GM08714 (cell line): ENCODE measurements at regions not wholly inside any gene's neighbourhood (a gene's known extent, or its start where the extent isn't known, plus 50 kb on each side); places are given as distances from the start of the nearest gene placed in this dataset.
"Not testable (repeated sequence)": the region's sequence is repeated elsewhere in the genome, so short reads cannot be mapped to it uniquely, and the experiment has no call there.

ENCODE experiments used
- H3K4me3 ChIP-seq: fragments of 200-500 bp; sonication (Bioruptor generic); 2 replicates; pipeline ENCODE4 v1.5.1; 2014; ENCODE audit warnings: mild to moderate bottlenecking, low read length, inconsistent platforms
- ZNF274 ChIP-seq: IDR thresholded peaks from 2 replicates; pipeline ENCODE4 v1.6.1; 2012; ENCODE audit warnings: mild to moderate bottlenecking, low read depth, low read length

- H3K4me3 ChIP-seq = no peak overlapping the region
- no peak for TF ChIP-seq ZNF274
These were observed 2138.3 kb upstream of the DEFB115 start for GRCh38 chr20:29119141-29119540.

GRCh38 chr20:29119684-29120083, 2137.8 kb upstream of the DEFB115 start:
- not testable (repeated sequence) for H3K4me3 ChIP-seq

- not testable (repeated sequence) for H3K4me3 ChIP-seq
These were observed 2137.4 kb upstream of the DEFB115 start for GRCh38 chr20:29120088-29120487.

- not testable (repeated sequence) for H3K4me3 ChIP-seq
These were observed 2136.9 kb upstream of the DEFB115 start for GRCh38 chr20:29120575-29120974.

GRCh38 chr20:29122784-29123183, 2134.7 kb upstream of the DEFB115 start:
- H3K4me3 ChIP-seq = not testable (repeated sequence)

- no peak for TF ChIP-seq ZNF274
- no peak overlapping the region for H3K4me3 ChIP-seq
These were observed 2133.6 kb upstream of the DEFB115 start for GRCh38 chr20:29123861-29124260.
